ENCODE measurements at regions not wholly inside any gene's neighbourhood (a gene's known extent, or its start where the extent isn't known, plus 50 kb on each side); places are given as distances from the start of the nearest gene placed in this dataset.
A peak's percentile ranks its signal among the peaks of the same experiment; 100 is the strongest.

DNA sequence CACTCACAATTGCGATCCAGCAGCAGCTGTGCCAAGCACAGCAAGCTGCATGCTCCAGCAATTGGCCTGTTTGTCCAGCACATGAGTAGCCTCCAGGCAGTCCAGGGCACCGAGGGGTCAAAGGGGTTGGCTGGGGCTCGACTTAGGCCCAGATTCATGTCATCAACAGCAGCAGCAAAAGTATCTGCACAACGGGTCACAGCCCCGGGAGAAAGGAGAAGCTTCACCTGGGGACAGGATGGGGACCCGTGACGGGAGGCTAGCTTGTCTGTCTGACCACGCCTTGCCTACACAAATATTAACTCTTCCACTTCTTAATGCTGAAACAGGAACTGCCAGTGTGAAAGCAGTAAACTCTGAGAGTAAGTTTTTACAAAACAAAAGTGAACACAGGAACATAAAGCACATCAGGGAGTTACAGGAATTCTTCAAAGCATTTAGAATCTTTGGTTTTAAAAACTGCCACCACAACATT is 191.2 kb downstream of the PIK3R1 start:
- DNase-seq (ENCODE audit: extremely low read depth in 1 of 2, low read depth in 1 of 2) = no peak

DNA sequence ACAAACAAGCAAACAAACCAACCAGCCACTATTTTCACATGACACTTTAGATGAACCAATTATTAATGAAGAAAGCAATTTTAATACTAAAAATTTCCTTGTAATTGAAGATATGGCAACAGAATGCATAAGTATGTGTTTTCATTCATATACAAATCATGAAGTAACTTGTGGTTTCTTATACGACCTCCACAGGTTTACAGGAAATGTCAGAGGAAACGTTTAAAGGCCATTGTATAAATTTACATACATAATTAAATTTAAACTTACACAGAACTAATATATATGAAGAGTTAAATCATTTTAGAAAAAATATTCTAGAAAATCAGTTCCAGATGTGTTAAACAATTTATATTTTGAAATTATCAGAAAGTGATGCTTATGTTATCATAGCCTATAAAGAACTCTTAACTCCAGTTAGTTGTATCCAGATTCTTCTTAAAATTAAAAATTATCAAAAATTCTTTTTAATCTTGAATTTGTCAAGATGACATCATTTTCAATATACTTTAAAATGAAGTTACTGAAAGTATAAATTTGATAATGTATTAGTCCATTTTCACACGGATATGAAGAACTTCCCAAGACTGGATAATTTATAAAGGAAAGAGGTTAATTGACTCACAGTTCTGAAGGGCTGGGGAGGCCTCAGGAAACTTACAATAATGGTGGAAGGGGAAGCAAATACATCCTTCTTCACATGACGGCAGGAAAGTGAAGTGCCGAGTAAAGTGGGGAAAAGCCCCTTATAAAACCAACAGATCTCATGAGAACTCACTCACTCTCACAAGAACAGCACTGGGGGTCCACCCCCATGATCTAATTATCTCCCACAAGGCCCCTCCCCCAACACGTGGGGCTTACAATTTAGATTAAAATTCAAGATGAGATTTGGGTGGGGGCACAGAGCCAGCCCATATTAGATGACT is 192.0 kb downstream of the PIK3R1 start:
- DNase-seq (ENCODE audit: extremely low read depth in 1 of 2, low read depth in 1 of 2) = no peak

GRCh38 chr5:68408345-68408871 is 192.9 kb downstream of the PIK3R1 start:
- DNase-seq (ENCODE audit: extremely low read depth in 1 of 2, low read depth in 1 of 2) = no peak

DNA sequence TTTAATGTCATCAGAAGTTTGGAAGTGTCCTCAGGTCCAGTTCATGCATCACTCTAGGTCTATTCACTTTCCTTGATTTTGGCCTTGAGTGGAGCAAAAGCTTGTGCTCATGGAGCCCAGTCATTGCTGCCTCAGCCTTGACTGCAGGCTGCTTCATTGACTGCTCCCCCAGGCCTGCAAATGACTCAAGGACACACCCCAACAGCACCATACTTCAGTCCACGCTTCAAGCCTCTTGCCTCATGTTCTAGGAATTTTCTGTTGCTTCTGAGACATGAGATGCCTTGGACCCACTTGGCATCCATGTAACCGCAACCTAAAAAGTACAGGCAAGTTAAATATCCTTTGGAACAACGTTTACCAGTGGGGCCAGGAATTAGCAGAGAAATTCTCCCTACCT is 193.7 kb downstream of the PIK3R1 start:
- DNase-seq (ENCODE audit: extremely low read depth in 1 of 2, low read depth in 1 of 2) = no peak

GRCh38 chr5:68411161-68411560 is 195.6 kb downstream of the PIK3R1 start:
- DNase-seq (ENCODE audit: extremely low read depth in 1 of 2, low read depth in 1 of 2) = no peak

- no peak for DNase-seq (ENCODE audit: extremely low read depth in 1 of 2, low read depth in 1 of 2)
Observed at GRCh38 chr5:68415177-68416085, 199.9 kb downstream of the PIK3R1 start.

DNA sequence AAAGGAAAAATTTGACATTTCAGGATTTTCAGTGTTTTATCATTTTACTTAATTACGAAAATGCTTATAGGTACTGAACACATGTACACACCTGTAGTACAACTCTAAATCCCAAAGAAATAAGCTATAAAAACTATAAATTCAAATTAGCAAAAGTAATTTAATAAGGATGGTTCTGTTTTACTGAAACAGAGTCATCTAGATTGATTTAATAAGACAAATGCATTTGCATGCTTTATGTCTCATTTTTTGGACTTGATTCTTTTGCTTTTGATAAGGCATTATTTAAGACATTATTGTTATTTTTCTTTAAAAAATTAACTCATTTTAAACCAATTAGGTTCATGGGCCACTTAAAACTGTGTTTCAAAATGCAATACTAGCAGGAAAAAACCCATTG is 201.2 kb downstream of the PIK3R1 start:
- DNase-seq (ENCODE audit: extremely low read depth in 1 of 2, low read depth in 1 of 2) = no peak

DNA sequence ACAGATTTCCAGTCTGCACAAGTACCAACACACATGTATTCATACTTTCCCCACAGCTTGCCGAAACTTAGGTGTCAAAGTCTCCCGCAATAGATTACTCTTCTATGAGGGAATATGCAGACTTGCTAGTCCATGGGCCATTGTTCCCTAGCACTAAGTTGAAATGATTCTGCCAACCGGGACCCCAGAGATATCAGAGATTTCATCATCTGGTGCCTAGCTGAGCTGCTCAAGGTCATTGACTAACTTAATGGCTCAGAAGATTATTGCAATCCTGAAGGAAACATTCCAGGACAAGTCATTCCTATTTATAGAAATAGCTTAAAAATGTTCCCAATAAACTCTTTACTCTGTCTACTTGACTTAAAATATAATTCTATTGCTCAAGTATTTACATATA is 202.6 kb downstream of the PIK3R1 start:
- no peak for DNase-seq (ENCODE audit: extremely low read depth in 1 of 2, low read depth in 1 of 2)

GRCh38 chr5:68418680-68419079 is 203.1 kb downstream of the PIK3R1 start:
- DNase-seq (ENCODE audit: extremely low read depth in 1 of 2, low read depth in 1 of 2) = no peak

DNA sequence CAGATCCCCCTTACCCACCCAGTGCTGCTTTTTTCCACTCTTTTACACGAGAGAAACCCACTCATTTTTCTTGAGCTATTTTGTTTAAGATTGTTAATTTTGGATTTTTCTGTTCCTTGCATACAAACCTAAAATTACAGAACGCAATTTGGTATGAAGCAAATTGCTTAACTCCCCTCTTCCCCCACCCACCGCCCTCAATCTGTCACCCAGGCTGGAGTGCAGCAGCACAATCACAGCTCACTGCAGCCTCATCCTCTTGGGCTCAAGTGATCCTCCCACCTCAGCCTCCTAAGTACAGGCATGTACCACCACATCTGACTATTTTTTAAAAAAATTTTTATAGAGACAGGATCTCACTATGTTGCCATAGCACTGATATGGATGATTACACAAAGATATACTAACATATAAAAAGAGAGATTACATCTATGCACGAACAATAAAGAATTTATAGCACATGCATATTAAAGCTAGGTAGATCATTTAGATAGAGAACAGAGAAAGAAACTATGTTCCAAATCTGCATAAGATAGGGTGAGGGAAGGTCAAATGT is 203.6 kb downstream of the PIK3R1 start:
- no peak for DNase-seq (ENCODE audit: extremely low read depth in 1 of 2, low read depth in 1 of 2)

DNA sequence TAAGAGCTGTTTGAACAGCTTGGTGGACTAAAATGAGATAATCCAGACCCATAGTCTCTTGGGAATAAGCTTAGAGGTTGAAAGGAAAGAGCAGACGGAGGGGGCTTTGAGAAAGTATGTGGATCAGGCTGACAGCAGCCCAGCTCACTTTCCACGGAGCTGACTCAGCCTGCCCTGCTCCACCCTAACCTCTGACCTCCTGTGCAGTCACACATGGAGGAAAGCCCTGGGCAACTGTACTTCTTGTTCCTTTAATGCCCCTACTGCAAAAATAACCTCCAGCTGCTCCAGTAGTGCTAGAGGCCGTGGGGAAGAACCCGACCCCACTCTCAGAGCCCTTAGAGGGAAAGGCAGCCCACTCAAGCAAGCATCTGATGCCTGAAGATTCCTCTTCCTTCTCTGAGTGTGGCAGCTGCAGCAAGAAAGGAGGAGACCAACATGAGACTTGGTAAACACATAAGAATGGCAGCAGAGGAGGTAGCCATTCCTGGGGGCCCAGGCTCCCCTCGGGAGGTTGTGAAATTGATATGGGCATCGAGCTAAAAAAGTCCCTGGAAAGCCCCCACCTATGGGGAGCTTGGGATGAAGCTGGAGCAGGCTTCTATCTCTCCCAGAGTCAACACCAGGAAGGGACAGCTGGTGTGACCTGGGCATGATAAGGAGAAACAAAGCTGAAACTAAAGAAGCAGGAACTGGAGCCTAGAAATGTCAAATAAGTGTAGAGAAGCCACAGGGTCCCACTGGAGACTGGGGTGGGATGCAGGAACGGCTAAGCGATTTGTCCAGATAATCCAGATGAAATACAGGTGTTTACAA is 204.3 kb downstream of the PIK3R1 start:
- no peak for DNase-seq (ENCODE audit: extremely low read depth in 1 of 2, low read depth in 1 of 2)

DNA sequence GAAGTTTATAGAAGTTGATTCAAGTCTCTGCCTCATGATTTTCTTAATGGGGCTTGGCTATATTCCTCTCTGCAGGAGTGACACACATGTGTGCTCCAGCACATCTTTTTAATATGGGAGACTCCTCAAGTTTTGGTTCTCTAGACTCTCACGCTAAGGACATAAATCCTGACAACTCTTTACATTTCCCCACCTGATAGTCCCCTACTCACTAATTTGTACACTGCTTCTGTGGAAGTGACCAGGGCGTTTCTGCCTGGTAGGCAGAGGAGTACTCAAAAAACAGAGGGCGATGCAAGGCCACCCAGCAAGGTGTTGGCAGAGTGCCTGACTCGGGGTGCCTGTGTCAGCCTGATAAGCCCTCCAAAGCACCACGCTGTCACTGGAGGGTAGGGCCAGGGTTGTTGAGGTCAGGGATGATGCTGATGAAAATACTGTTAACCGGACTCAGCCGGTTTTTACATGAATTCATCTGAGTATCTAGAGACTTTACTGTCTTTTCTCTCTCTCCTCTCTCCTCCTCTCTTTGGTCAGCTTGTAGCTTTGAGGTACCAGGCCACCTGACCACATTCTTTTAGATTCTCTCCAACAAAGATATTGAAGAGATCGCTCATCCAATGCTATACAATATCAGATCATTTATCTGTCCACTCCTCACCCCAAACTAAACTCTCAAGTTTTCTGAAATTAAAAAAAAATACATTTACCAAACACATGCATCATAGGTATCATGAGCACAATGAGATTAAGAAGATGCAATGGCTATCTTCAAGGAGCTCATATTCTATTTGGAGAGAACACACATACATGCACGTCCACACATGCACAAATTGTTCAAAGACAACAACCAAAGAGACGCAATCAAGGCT is 205.2 kb downstream of the PIK3R1 start:
- no peak for DNase-seq (ENCODE audit: extremely low read depth in 1 of 2, low read depth in 1 of 2)

DNA sequence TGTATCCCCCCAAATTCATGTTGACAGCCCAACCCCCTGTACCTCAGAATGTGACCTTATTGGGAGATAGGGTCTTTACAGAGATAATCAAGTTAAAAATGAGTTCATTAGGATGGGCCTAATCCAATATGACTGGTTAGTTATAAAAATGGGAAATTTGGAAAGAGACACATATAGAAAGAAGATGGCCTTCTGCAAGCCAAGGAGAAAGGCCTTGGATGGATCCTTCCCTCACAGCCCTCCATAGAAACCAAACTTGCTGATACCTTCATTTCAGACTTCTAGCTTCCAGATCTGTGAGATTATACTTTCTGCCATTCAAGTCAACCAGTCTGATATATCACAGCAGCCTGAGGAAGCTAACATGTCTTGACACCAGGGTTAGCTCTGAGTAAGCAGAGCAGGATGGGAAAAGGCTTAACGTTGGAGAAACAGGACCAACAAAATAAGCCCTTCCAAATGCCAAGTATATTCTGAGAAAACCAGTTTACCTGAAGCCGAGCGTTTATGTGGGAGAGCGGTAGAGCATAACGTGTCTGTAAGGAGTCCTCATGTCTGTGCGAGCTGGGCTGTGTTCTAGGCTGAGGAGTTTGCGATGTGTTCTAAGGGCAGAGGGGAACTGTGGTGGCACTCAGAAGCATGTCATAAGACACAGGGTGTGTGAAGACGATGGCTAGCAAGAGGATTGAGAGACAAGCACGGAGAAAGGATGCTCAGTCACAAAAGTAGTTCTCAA is 206.1 kb downstream of the PIK3R1 start:
- no peak for DNase-seq (ENCODE audit: extremely low read depth in 1 of 2, low read depth in 1 of 2)

DNA sequence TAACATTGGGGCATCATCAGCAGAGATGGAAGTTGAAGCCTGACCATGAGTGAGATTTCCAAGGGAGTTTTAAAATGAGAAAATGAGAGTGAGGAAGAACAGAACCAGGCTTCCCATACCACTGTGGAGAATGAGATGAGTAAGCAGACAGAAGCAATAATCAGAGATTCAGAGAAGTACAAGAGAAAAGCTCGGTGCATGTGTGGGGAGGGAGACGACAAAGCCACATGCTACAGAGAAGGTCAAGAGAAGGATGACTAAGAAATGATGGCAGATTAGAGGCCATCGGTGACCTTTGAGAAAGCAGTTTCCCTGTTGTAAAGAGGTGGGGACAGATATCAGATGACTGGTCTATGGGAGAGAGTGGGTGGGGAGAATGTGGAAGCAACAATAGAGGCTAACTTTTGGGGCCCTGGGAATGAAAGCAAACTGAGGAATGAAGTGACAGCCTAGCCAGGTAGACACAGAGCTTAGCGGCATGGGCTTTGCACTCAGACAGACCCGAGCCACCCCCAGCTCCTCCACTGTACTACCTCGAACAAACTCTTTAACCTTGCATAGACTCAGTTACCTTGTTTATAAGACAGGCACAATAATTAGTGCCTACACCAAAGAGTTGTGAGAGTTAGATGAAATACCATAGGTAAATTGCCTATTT is 207.7 kb downstream of the PIK3R1 start:
- DNase-seq (ENCODE audit: extremely low read depth in 1 of 2, low read depth in 1 of 2) = peak in 1 of 2 donors; percentile 32

- no peak for DNase-seq (ENCODE audit: extremely low read depth in 1 of 2, low read depth in 1 of 2)
Observed at GRCh38 chr5:68424799-68425537, 209.4 kb downstream of the PIK3R1 start.

DNA sequence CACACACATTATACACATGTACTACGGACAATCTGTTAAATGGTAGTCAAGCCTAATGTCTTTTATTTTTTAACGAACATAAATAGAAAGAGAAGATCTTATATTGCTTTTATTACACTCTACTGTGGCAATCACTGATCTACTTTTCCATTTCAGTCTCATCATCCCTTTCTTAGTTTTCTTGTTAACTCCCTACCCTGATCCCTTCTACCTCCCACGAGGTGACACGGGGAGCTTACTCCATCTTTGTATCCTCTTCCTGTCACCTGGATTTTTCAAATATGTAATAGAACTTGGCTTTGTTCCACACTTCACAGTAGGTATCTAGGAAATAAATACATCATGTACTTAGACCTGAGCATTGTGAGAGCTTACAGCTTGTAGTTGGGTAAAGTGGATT is 211.0 kb downstream of the PIK3R1 start:
- DNase-seq (ENCODE audit: extremely low read depth in 1 of 2, low read depth in 1 of 2) = no peak

DNA sequence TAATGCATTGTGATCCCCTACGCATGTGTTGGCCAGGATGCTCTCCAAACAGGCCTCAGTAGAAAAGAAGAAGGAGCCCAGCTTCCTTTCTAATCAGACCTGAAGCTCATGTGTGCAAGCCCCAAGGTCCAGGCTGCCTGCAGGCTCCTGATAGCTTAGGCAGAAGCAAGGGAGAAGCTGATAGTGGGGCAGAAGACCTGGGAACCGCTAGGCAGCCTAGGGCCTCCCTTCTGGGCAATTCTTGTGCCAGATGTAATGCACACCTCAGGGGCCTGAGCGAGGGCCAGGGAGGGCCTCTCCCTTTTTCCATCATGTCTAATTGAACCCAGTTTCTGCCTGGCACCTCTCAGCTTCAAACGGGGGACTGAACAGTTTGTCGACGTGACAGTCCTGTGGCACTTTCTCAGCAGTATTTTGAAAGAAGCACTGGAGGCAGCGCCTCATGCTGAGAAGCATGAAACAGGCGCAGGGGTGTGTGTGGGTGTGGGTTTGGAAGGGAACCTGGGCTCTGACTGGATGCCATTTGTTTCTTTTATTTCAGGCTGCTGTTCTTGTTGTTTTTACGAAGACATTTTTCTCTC is 212.8 kb downstream of the PIK3R1 start:
- DNase-seq (ENCODE audit: extremely low read depth in 1 of 2, low read depth in 1 of 2) = no peak
